DOHH2 (cell line): ENCODE measurements at regions not wholly inside any gene's neighbourhood (a gene's known extent, or its start where the extent isn't known, plus 50 kb on each side); places are given as distances from the start of the nearest gene placed in this dataset.

Experiments
- H3F3A ChIP-seq: fragments of 200-600 bp; sonication (generic), shearing (Covaris generic); 2 replicates; pipeline ENCODE4 v1.6.0; 2016; ENCODE audit warnings: antibody characterized with exemption, mild to moderate bottlenecking; ENCODE audit not compliant: control insufficient read depth, insufficient read depth
- H3K27ac ChIP-seq: fragments of 200-600 bp; sonication (generic); 2 replicates; pipeline ENCODE4 v1.5.1; 2014; ENCODE audit warnings: low read depth, mild to moderate bottlenecking, low read length, moderate library complexity
- H3K27me3 ChIP-seq: fragments of 200-600 bp; sonication (generic); 2 replicates; pipeline ENCODE4 v1.6.1; 2014; ENCODE audit warnings: mild to moderate bottlenecking, low read length, mixed read lengths; ENCODE audit not compliant: control insufficient read depth
- H3K36me3 ChIP-seq: fragments of 200-600 bp; sonication (generic); 2 replicates; pipeline ENCODE4 v1.6.1; 2014; ENCODE audit warnings: mild to moderate bottlenecking, low read length, moderate library complexity, mixed read lengths; ENCODE audit not compliant: control insufficient read depth
- H3K4me1 ChIP-seq: fragments of 200-600 bp; sonication (generic); 2 replicates; pipeline ENCODE4 v1.6.1; 2014; ENCODE audit warnings: mild to moderate bottlenecking, low read length, mixed read lengths; ENCODE audit not compliant: control insufficient read depth
- H3K4me2 ChIP-seq: fragments of 200-600 bp; sonication (generic); 2 replicates; pipeline ENCODE4 v1.6.0; 2014; ENCODE audit warnings: mild to moderate bottlenecking, low read length, moderate library complexity
- H3K4me3 ChIP-seq: fragments of 200-600 bp; sonication (generic); 2 replicates; pipeline ENCODE4 v1.5.1; 2014; ENCODE audit warnings: mild to moderate bottlenecking, low read length, mixed read lengths
- H3K79me2 ChIP-seq: fragments of 200-600 bp; sonication (generic); 2 replicates; pipeline ENCODE4 v1.6.1; 2014; ENCODE audit warnings: mild to moderate bottlenecking, low read length, mixed read lengths; ENCODE audit not compliant: control insufficient read depth
- H3K9me2 ChIP-seq: fragments of 200-600 bp; sonication (generic); replicated peaks from 2 replicates; pipeline ENCODE4 v1.6.1; 2014; ENCODE audit warnings: mild to moderate bottlenecking, low read length, mixed read lengths; ENCODE audit not compliant: control insufficient read depth
- H3K9me3 ChIP-seq: fragments of 200-600 bp; sonication (generic); 2 replicates; pipeline ENCODE4 v1.6.1; 2014; ENCODE audit warnings: antibody characterized with exemption, low read length, mixed read lengths; ENCODE audit not compliant: control insufficient read depth, insufficient read depth
- H4K20me1 ChIP-seq: fragments of 200-600 bp; sonication (generic); 2 replicates; pipeline ENCODE4 v1.6.0; 2014; ENCODE audit warnings: low read depth, mild to moderate bottlenecking, antibody characterized with exemption, low read length, moderate library complexity; ENCODE audit not compliant: control insufficient read depth, insufficient read depth
- EZH2phosphoT487 ChIP-seq: fragments of 200-600 bp; sonication (generic); IDR thresholded peaks from 2 replicates; pipeline ENCODE4 v1.6.1; 2017; ENCODE audit warnings: borderline replicate concordance, mild to moderate bottlenecking, antibody characterized with exemption, low read length, moderate library complexity, mixed read lengths
- TF ChIP-seq, protein P1 (sequence below): fragments of 200-600 bp; sonication (generic); IDR thresholded peaks from one replicate; pipeline ENCODE4 v1.5.1; 2014; ENCODE audit warnings: antibody characterized with exemption, mild to moderate bottlenecking, low read depth, low read length; ENCODE audit not compliant: poor library complexity, severe bottlenecking

DNA sequence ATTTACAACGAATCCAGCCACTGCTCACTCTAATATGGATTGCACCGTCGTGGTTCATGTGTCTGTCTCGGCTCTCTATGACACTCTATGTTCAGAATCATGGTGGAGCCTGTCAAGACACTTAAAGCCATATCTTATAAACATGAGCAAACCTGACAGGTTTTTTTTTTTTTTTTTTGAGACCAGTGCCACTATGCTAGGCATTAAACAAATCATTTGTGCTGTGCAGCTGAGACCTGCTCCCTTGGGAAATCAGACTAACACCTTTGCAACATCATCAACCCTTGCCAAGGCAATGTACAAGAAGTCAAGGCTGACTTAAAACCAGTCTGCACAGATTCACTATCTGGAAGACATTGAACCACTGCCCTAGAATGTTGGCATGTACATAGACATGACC, 181.2 kb upstream of the ANK3 start:
- no peaks in the 10 kb centered on the region for H3K36me3 ChIP-seq
- no peaks in the 10 kb centered on the region for H3F3A ChIP-seq
- H3K27me3 ChIP-seq, result peaks cover 38% of the 10 kb centered on the region
- no peaks in the 10 kb centered on the region for H3K9me2 ChIP-seq
- H3K9me3 ChIP-seq, result no peaks in the 10 kb centered on the region
- H4K20me1 ChIP-seq, result no peaks in the 10 kb centered on the region
- H3K4me3 ChIP-seq, result no peak overlapping the region
- H3K79me2 ChIP-seq, result no peaks in the 10 kb centered on the region
- no peak overlapping the region for H3K4me2 ChIP-seq
- H3K4me1 ChIP-seq, result no peaks in the 10 kb centered on the region
- no peak overlapping the region for H3K27ac ChIP-seq
- TF ChIP-seq, protein P1, sequence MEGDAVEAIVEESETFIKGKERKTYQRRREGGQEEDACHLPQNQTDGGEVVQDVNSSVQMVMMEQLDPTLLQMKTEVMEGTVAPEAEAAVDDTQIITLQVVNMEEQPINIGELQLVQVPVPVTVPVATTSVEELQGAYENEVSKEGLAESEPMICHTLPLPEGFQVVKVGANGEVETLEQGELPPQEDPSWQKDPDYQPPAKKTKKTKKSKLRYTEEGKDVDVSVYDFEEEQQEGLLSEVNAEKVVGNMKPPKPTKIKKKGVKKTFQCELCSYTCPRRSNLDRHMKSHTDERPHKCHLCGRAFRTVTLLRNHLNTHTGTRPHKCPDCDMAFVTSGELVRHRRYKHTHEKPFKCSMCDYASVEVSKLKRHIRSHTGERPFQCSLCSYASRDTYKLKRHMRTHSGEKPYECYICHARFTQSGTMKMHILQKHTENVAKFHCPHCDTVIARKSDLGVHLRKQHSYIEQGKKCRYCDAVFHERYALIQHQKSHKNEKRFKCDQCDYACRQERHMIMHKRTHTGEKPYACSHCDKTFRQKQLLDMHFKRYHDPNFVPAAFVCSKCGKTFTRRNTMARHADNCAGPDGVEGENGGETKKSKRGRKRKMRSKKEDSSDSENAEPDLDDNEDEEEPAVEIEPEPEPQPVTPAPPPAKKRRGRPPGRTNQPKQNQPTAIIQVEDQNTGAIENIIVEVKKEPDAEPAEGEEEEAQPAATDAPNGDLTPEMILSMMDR, result no peak
- TF ChIP-seq EZH2phosphoT487, result no peak

DNA sequence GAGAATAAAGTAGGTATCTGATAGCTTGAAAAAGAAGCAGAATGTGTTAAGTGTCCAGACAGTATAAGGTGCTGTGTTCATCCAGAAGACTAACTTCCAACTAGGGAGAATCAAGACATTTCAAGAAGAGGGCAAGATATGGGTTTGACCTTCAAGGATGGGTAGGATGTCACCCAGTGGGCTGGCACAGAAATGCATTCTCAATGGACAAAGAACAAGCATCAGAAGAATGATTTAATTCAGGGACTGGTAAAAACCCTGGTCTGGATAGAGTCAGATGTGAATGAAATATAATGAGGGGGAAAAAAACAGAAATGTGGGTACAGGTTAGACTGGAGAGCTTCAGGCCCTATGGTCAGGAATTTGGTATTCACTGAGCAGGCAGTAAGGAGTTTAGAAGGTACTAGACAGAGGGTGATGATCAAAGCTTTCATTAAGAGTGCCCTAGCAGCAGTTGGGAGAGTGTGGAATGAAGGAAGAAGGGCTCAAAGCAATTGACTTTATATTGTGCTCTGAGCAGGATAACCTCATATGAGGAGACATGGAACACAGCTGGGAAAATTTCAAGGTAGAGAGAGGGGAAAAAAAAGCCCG, 180.7 kb upstream of the ANK3 start:
- no peaks in the 10 kb centered on the region for H3K9me2 ChIP-seq

DNA sequence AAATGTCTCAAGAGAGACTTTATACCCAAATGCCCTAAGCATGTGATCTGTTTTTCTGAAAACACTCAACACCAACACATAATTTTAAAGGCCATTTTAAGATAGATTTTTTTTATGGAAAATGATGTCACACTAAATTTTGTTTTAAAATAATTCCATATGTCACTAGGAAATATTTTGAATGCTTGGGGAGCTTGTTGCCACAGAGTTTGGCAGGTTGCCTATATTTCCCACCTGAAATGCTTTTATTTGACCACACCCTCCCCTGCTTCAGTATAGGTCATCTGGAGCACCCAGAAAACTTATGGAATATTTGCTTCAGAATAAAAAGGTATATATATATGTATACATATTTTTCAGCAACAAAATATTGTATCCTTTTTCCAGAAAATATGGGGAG, 180.0 kb upstream of the ANK3 start:
- Histone ChIP-seq H3K9me3 (no peaks in the 10 kb centered on the region), H3K4me3 (no peak overlapping the region), H3K27me3 (peaks cover 36% of the 10 kb centered on the region), H3K4me2 (no peak overlapping the region), H3F3A (no peaks in the 10 kb centered on the region), H4K20me1 (no peaks in the 10 kb centered on the region), H3K9me2 (no peaks in the 10 kb centered on the region), H3K27ac (no peak overlapping the region), H3K36me3 (no peaks in the 10 kb centered on the region), H3K4me1 (no peaks in the 10 kb centered on the region), H3K79me2 (no peaks in the 10 kb centered on the region)
- TF ChIP-seq, protein P1, result no peak
- TF ChIP-seq EZH2phosphoT487, result no peak

More for the DNA sequence above, 180.7 kb upstream of the ANK3 start:
- no peak for TF ChIP-seq EZH2phosphoT487
- TF ChIP-seq, protein P1, result no peak
- H3F3A ChIP-seq, result no peaks in the 10 kb centered on the region
- no peaks in the 10 kb centered on the region for H3K9me3 ChIP-seq
- H3K4me2 ChIP-seq, result no peak overlapping the region
- no peaks in the 10 kb centered on the region for H3K79me2 ChIP-seq
- no peak overlapping the region for H3K4me3 ChIP-seq
- no peaks in the 10 kb centered on the region for H4K20me1 ChIP-seq
- no peak overlapping the region for H3K27ac ChIP-seq
- H3K27me3 ChIP-seq, result peaks cover 36% of the 10 kb centered on the region
- no peaks in the 10 kb centered on the region for H3K4me1 ChIP-seq
- no peaks in the 10 kb centered on the region for H3K36me3 ChIP-seq
